ENCODE measurements at regions not wholly inside any gene's neighbourhood (a gene's known extent, or its start where the extent isn't known, plus 50 kb on each side); places are given as distances from the start of the nearest gene placed in this dataset.

DNA sequence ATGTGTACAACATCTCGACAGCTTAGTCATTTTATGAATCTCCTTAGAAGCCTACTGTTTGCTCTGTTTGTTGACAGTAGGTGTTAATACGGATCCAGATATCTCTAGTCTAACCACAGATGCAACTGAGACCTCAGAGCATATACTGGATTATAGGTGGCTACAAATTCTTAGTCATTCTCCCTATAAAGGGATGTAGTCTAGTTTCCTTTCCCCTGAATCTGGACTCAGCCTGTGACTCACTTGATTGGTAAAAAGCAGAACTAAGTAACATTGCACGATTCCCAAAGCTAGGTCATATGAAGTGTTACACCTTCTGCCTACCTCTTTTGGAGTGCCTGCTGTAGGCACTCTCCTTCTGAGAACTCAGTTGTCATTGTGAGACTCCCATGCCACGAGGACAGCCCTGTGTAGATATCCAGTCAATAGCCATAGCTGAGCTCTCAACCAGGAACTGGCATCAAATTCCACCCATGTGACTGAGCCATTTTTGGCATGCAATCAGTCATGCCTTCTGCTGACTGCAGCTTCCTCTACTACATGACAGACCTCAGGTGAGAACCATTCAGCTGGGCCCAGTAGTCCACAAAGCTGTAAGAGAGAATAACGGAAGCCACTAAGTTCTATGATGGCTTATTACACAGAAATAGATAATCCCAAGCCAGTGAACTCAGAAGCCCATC, 135.9 kb upstream of the CHRM3 start:
- TF ChIP-seq SP1 (IDR thresholded peaks at IDR 0.05) (no peak), HNF4A (conservative IDR thresholded peaks at IDR 0.05) (no peak)
- TF ChIP-seq, protein P1, sequence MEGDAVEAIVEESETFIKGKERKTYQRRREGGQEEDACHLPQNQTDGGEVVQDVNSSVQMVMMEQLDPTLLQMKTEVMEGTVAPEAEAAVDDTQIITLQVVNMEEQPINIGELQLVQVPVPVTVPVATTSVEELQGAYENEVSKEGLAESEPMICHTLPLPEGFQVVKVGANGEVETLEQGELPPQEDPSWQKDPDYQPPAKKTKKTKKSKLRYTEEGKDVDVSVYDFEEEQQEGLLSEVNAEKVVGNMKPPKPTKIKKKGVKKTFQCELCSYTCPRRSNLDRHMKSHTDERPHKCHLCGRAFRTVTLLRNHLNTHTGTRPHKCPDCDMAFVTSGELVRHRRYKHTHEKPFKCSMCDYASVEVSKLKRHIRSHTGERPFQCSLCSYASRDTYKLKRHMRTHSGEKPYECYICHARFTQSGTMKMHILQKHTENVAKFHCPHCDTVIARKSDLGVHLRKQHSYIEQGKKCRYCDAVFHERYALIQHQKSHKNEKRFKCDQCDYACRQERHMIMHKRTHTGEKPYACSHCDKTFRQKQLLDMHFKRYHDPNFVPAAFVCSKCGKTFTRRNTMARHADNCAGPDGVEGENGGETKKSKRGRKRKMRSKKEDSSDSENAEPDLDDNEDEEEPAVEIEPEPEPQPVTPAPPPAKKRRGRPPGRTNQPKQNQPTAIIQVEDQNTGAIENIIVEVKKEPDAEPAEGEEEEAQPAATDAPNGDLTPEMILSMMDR (IDR thresholded peaks at IDR 0.05; ENCODE audit: low read depth, low read length, missing input control): no peak
- TF ChIP-seq, protein P2, sequence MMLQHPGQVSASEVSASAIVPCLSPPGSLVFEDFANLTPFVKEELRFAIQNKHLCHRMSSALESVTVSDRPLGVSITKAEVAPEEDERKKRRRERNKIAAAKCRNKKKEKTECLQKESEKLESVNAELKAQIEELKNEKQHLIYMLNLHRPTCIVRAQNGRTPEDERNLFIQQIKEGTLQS (IDR thresholded peaks at IDR 0.05): no peak
- TF ChIP-seq, protein P3, sequence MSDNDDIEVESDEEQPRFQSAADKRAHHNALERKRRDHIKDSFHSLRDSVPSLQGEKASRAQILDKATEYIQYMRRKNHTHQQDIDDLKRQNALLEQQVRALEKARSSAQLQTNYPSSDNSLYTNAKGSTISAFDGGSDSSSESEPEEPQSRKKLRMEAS (IDR thresholded peaks at IDR 0.05): no peak
- TF ChIP-seq, protein P4, sequence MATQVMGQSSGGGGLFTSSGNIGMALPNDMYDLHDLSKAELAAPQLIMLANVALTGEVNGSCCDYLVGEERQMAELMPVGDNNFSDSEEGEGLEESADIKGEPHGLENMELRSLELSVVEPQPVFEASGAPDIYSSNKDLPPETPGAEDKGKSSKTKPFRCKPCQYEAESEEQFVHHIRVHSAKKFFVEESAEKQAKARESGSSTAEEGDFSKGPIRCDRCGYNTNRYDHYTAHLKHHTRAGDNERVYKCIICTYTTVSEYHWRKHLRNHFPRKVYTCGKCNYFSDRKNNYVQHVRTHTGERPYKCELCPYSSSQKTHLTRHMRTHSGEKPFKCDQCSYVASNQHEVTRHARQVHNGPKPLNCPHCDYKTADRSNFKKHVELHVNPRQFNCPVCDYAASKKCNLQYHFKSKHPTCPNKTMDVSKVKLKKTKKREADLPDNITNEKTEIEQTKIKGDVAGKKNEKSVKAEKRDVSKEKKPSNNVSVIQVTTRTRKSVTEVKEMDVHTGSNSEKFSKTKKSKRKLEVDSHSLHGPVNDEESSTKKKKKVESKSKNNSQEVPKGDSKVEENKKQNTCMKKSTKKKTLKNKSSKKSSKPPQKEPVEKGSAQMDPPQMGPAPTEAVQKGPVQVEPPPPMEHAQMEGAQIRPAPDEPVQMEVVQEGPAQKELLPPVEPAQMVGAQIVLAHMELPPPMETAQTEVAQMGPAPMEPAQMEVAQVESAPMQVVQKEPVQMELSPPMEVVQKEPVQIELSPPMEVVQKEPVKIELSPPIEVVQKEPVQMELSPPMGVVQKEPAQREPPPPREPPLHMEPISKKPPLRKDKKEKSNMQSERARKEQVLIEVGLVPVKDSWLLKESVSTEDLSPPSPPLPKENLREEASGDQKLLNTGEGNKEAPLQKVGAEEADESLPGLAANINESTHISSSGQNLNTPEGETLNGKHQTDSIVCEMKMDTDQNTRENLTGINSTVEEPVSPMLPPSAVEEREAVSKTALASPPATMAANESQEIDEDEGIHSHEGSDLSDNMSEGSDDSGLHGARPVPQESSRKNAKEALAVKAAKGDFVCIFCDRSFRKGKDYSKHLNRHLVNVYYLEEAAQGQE (IDR thresholded peaks at IDR 0.05): no peak
